GM12874 (cell line): ENCODE measurements at regions not wholly inside any gene's neighbourhood (a gene's known extent, or its start where the extent isn't known, plus 50 kb on each side); places are given as distances from the start of the nearest gene placed in this dataset.

ENCODE experiments used
- TF ChIP-seq, protein P1 (sequence below): IDR thresholded peaks from 2 replicates; pipeline ENCODE4 v1.5.1; 2011; ENCODE audit warnings: low read depth, mild to moderate bottlenecking, control low read depth, low read length, moderate library complexity; ENCODE audit not compliant: insufficient read depth

- TF ChIP-seq, protein P1, sequence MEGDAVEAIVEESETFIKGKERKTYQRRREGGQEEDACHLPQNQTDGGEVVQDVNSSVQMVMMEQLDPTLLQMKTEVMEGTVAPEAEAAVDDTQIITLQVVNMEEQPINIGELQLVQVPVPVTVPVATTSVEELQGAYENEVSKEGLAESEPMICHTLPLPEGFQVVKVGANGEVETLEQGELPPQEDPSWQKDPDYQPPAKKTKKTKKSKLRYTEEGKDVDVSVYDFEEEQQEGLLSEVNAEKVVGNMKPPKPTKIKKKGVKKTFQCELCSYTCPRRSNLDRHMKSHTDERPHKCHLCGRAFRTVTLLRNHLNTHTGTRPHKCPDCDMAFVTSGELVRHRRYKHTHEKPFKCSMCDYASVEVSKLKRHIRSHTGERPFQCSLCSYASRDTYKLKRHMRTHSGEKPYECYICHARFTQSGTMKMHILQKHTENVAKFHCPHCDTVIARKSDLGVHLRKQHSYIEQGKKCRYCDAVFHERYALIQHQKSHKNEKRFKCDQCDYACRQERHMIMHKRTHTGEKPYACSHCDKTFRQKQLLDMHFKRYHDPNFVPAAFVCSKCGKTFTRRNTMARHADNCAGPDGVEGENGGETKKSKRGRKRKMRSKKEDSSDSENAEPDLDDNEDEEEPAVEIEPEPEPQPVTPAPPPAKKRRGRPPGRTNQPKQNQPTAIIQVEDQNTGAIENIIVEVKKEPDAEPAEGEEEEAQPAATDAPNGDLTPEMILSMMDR: no peak
These were observed 267.0 kb upstream of the PCSK5 start for GRCh38 chr9:75623462-75623861.

DNA sequence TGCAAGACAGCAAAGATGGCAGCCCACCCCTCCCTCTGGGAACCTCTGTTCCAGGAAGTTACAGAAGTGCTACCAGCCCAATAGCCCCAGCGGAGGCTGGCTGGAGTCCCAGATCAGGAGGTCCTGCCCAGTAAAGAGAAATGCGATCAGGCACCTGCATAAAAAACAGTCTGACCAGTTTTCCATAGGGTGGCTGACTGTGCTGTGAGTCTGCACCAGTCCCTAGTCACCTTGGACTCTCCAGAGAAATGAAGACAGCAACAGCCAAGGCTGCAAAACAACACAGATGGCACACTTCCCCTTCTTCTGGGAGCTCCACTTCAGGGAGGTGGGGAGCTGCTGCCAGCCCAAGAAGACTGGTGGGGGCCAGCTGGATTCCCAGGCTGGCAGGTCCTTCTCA lies 265.5 kb upstream of the PCSK5 start:
- TF ChIP-seq, protein P1: no peak

GRCh38 chr9:75626860-75627259 lies 263.6 kb upstream of the PCSK5 start:
- TF ChIP-seq, protein P1: no peak

DNA sequence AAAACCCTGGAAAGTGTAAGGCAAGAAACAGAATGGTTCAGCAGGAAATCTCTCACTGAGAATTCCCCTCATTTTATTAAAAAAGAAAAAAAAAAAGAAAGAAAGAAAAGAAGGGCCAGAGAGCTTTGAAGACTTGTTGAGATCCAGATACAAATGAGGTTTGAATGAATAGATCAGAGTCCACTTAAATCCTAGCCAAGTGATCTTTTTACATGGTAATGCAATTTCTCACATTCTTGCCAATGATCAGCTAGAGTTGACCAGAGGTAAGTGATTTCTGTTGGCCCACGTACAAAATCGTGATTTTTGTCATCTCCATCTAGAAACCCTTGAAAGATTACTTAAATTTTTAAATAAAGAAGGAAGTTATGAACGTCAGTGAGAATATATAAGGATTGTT lies 261.5 kb upstream of the PCSK5 start:
- TF ChIP-seq, protein P1: no peak

- TF ChIP-seq, protein P1: no peak
These were observed 256.9 kb upstream of the PCSK5 start for GRCh38 chr9:75633451-75634057.

DNA sequence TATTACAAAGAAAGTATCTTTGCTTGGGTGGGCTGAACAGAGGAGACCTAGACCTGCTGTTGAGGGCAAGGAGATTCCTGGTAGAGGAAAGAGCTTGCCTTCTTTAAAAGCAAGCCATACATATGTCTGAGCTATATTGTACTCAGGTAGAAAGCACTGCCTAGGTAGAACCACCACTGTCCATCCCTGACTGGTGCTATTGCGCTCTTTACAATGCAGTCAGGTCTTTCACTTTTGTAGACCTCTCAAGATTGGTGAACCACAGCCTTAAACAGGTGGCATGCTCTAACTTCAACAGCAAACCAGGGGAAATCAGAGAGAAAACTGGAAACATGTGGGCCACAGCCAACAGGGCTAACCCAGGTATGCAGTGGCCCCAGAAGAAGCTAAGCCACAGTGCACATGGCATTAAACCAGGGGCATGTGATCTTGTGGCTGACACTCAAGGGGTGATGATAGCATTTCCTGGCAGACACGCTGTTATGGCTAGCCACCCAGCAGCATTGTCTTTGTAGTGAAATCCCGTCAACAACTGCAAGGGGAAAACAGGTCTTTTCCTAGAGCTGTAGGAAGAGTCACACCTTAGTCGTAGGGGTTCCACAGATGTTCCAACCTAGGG lies 253.9 kb upstream of the PCSK5 start:
- TF ChIP-seq, protein P1: no peak

DNA sequence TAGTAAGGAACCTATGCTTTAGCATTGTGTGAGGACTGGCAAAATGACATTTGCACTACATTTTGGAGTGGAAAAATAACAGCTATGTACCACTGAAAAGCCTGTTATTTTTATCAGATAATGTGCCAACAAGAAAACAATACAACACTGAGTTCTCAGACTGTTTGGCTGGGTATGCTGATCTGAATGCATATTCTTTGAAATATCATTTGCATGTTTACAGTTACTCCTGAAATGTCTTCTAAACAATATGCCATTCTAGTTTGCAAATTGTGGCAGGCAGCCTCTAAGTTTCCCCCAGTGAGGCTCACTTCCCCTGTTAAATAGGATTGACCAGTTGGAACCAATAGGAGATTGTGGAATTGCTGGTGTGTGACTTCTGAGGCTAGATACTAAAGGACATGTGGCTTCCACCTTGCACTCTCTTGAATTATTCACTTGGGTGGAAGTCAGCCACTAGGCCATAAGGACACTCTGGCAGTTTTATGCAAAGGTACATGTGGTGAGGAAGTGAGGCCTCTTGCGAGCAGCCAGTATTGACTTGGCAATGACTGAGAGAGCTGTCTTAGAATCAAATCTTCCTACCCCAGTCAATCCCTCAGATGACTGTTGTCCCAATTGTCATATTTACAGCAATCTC lies 250.4 kb upstream of the PCSK5 start:
- TF ChIP-seq, protein P1: no peak
